Right lobe of liver (tissue), 4 donors: ENCODE measurements at regions not wholly inside any gene's neighbourhood (a gene's known extent, or its start where the extent isn't known, plus 50 kb on each side); places are given as distances from the start of the nearest gene placed in this dataset.

Experiments used
- CTCF ChIP-seq, 4 donors: fragments of 200-600 bp in 3 of 4; fragments of 450-650 bp in 1 of 4; IDR thresholded peaks; one replicate each; pipeline versions ENCODE4 v1.5.1 to v1.8.0; 2016 to 2022; ENCODE audit warnings: antibody characterized with exemption in 4 of 4, mild to moderate bottlenecking in 2 of 4
- POLR2A ChIP-seq: fragments of 450-650 bp; IDR thresholded peaks from one replicate; pipeline ENCODE4 v1.6.1; 2017; ENCODE audit warnings: antibody characterized with exemption, mild to moderate bottlenecking
- donor health status: DM: no; HTN: no; CAD: no.
- donor health status: DM: no; HTN: no; CAD: no.
- donor health status: DM: no; HTN: yes; CAD: no.

GRCh38 chr13:86684402-86684801 lies 885.2 kb upstream of the SLITRK6 start:
- TF ChIP-seq CTCF (IDR thresholded peaks at IDR 0.05) (no peak), POLR2A (no peak)
